HG03097 (cell line): ENCODE measurements at regions not wholly inside any gene's neighbourhood (a gene's known extent, or its start where the extent isn't known, plus 50 kb on each side); places are given as distances from the start of the nearest gene placed in this dataset.

Experiments
- ATAC-seq: cut with Tn5 transposase; IDR thresholded peaks from one replicate; pipeline ENCODE4 v1.9.1; 2021; ENCODE audit not compliant: unreplicated experiment, low FRiP score

- no peak for ATAC-seq
Observed at GRCh38 chr13:109605846-109606245, 180.5 kb downstream of the IRS2 start.

DNA sequence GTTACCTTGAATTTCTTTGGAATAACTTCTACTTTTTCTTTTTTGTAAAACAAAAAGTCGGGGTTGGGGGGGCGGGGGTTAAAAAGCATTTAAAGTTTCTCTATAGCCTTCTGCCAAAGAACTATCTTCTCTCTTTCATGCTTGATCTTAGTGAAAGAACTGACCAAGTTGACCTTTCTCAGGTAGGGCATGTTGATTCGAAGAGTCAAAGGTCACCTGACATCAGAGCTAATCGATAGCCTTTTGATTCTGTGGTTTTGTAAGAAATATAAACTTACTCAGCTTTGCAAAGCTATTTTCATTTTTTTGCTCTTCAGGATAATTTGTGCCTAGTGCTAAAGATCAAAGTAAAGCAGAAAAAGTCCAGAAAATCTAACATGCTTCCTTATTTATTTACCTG is 181.5 kb downstream of the IRS2 start:
- ATAC-seq: no peak

GRCh38 chr13:109602356-109602755 is 184.0 kb downstream of the IRS2 start:
- ATAC-seq: no peak

DNA sequence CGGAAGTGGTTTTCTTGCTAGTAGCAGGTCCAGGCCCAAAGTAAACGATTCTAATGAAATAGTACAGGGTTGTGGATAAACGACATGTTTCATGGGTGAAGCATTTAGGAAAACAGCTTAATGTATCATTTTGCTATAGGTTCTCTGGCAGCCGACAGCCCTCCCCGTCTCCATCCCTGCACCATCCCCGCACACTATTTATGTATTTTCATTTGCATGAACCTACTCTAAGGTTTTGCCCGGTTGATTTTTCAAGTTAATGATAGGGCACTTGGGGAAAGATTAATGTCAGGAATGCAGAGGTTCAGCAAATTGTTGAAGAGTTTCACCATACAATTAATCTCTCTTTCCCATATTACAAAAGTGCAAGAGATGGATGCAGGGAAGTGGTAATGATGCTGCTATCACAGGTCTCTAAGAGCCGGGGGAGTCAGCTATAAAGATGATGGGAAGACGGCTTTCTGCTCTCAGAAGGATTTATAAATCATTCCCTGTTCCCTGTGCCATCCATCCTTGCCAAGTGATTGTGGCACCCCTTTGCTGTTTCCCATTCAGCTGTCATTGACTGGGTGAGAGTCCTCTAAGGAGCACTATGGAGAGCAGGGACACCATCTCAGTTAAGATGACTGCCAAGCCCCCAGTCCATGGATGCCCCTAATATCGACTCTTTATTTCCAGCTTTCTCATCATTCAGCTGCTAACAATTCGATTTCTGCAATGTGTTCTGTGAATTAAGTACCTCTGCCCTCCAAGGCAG is 186.3 kb downstream of the IRS2 start:
- ATAC-seq: no peak

DNA sequence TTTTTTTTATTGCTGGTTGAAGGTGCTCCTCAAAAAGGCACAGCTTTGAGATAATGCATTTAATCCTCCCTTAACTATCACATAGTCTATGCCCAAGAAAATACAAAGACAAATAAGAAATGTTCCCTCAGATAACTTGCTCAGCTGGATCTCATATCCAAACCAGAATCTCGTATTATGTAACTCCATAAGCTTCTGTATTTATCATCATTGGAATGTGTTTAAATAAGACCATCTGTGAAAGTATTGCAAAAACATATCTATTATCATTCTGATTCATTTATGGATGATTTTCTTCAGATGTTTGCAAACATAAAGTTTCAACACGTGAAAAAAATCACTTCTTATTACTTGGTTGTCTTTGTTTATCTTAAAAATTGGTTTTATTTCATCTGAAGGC is 190.9 kb downstream of the IRS2 start:
- ATAC-seq: no peak

GRCh38 chr13:109593230-109593629 is 193.2 kb downstream of the IRS2 start:
- ATAC-seq: no peak

DNA sequence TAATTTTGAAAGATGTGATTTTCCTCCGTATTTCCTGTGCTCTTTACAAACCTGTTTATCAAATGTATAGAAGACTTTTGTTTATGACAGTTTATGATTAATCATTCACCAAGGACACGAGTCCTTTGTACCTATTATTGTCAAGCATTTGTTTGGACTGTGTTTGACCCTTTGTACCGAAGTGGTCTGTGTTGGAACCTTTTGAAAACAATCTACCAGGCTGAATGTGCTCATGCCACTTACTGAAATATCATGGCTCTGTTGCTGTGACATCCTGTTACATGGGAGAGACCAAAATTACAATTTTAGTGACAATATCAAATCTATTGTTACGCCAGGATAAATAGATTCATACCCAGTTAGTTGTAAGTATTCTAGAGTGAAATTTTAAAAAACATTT is 193.6 kb downstream of the IRS2 start:
- no peak for ATAC-seq

- ATAC-seq: no peak
Observed at GRCh38 chr13:109587689-109588088, 198.7 kb downstream of the IRS2 start.

DNA sequence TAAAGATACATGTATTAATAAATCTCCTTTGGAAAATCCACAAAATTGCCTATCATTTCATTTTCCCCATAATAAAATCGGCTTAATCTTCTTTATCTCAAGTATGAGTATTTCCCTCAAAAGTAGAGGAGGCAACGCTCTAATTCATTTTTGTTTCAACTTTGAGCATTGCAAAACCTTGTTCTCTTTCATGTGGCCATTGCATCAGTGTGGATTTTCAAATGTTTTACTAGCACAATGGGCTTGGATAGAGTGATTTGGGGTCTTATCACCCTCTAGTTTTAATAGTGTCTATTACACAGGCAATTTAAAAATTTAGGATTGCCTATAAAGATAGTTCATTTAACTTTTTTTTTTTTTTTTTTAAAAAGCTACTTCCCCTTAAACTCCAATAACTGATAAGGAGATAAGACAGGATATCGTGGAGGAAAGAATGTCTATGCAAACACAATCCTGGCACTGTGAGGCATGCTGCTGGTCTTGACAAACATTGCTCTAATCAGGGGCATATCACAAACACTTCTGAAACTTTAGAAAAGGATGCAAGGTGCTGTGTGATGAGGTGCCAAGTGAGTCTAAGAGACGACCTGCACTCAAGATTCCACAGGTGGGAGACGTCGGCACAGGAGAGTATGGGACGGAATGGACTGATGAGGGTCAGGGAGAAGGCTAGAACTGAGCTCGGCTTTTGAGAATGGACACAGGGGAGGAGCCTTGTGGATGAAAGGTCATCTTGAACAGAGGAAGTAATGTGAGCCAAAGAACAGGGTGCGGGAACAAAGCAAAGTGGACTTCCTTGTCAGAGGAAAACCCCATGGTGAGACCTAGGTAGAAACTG is 199.7 kb downstream of the IRS2 start:
- no peak for ATAC-seq

DNA sequence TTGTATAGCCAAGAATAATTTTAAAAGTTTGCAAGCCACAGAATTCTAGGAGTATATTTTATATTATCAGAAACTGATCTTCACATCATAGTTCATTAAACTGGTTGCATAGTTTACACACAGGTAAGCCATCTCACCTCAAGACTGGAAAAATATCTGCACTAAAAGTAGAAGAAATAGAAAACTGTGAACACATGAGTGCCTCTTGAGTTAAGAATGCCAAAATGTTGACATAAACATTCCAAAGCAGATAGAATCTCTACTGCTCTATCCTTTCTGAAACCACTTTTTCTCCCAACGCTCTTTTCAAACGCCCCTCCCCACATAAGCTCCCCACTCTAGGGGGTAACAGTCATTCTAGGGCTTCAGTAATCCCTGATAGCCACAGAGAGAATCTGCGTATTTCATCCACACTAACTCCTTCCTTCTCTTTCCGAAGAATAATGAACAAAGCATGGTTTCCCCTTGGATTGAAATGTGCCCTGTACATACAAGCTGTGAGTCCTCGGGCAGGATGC is 201.5 kb downstream of the IRS2 start:
- ATAC-seq: no peak

DNA sequence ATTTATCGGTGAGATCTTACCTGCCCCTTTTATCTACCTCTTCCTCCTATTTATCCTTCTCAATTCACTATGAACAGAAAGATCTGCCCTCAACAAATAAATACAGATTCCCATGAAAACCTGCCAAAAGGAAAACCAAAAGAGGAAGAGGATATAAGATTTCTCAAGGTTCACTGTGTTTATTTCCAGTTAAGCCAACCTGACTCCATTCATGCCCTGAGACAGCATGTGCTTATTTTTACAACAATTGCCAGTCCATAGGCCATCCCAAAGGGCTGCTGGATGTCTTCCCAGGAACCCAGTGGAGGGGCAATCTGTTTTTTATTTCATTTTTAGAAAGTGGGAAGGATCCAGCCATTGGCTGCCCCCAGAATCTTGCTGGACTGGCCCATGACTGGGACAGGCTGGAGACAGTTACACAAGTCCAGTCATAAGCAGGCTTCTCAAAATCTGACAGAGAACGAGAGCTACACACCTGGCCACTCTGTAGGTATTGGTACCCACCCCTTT is 209.1 kb downstream of the IRS2 start:
- ATAC-seq: no peak

GRCh38 chr13:109576331-109576813 is 210.0 kb downstream of the IRS2 start:
- no peak for ATAC-seq

DNA sequence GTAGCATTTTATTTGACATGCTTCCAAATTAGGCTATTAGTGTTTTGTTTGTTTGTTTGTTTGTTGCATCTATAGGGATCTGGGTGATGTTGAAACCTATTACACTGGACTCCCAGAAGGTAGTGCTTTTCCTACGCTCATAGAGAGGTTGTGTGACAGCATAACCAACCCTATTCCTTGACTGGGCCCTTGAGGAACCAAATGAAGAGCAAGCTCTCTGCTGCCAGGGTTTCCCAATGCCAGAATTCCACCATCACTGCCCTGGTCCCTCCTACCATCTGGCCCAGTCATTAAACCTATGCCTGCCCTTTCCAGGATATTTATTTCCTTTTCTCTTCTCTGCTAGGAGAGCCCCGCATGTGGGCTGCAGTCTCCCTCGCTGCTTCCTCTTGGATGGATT is 210.6 kb downstream of the IRS2 start:
- no peak for ATAC-seq

DNA sequence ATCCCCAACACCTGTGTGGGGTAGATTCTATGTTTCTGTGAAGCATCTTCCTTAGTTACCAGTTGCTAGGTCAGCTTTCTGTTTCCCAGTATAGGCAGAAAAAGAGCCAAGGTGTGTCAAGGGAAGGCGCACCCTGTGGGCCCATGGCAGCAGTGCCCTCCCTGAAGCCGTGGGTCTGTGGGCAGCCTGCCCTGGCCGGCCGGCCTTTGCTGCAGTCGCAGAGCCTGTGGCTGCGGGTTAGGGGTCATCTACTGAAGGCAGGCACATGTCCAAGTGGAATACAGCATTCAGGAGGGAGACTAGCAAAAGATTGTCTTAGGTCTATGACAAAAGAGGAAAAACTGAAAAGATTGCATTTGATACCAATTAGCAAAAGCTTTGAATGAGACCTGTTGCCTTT is 214.0 kb downstream of the IRS2 start:
- no peak for ATAC-seq

DNA sequence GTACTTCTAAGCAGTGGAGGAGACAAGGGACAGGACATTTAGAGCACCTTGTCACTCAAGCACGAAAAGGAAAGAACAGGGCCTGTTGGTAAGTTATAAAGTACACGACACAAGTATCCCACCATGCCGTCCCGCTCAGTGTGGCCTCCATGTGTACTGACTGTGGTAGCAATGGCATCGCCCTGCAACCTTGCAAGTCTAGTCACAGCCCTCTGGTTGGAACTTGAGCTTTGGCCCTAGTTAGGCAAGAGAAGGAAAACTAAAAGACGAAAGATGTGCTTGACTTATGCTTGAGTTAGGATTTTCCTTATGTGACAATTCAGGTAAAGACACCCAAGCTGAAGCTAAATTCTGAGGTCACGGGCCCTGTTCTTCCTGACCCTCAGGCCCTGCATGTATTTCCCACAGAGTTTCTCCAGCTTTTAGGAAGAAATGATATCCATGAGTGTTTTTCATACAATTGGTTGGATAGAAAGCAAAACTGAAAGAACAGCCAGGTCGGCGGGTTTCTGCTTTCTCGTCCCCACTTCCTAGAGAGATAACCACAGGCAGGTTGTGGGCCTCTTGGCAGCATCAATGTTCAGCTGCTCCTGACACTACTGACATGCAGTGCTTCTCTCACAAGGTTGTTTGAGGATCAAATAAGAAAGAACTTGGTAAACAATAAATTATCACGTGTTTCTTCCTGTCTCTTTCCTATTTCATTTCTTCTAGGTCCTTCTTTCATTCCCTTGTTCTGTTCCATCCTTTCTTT is 216.2 kb downstream of the IRS2 start:
- ATAC-seq: peak; percentile 98

GRCh38 chr13:109568339-109568818 is 218.0 kb downstream of the IRS2 start:
- ATAC-seq: no peak

DNA sequence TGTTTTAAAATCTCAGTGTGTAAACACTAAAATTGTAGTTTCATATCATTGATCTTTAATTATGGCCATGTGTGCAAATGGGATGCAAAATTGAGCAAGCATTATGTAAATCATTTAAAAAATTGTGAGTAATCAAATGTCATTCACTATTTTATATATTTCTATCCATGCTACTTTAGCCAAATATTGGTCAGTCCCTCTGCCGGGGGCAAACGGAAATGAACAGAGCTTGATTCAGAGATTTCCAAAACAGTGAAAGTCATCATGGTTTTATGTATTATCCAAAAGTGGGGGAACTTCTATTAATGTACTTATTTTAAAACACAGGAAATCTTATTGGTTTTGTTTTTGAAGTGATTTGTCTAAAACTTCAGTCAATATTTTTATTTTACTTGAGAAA is 219.1 kb downstream of the IRS2 start:
- no peak for ATAC-seq

GRCh38 chr13:109565877-109566276 is 220.5 kb downstream of the IRS2 start:
- ATAC-seq: no peak

DNA sequence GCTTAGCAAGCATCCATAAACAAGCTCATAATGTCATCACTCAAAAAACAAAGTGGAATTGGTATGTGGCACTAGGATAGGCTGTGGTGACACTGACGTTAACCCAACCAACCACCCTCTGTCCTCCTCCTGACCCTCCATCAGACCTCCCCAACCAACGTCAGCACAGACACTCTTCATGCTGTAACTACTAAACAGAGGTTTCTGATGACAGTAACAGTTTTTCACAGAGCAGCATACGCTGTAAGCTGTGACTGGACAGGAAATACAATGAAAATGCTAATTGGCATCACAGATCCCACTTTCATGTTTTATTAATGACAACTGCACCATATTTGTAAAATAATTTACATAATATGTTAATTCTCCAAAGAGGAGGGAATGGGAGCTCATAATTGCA is 238.0 kb downstream of the IRS2 start:
- no peak for ATAC-seq

- no peak for ATAC-seq
Observed at GRCh38 chr13:109547942-109548341, 238.4 kb downstream of the IRS2 start.

DNA sequence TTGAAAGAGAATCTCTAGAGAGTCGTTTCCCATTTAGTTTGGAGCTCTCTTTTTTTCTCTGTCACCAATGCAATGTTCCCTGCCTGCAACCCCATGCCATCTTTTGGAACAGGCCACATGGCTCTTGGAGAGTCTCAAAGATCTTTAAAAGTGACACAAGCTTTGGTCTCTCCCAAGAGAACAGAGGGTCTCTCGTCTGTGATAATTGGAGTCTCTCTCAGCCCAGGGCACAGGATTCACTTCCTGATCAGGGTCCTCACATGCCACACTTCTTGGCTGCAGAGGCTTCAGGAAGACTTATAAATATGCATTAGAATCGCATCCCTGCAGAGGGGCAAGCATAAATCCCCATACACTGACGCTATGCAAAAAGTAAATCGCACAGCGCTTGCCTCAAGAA is 240.5 kb downstream of the IRS2 start:
- no peak for ATAC-seq
